ENCODE measurements at regions not wholly inside any gene's neighbourhood (a gene's known extent, or its start where the extent isn't known, plus 50 kb on each side); places are given as distances from the start of the nearest gene placed in this dataset.

GRCh38 chr9:73682789-73683188 is 531.1 kb downstream of the ANXA1 start:
- DNase-seq = no peak

GRCh38 chr9:73683862-73684591 is 532.4 kb downstream of the ANXA1 start:
- DNase-seq = no peak

- DNase-seq = no peak
These were observed 532.9 kb downstream of the ANXA1 start for GRCh38 chr9:73684601-73685000.

- DNase-seq = no peak
These were observed 534.1 kb downstream of the ANXA1 start for GRCh38 chr9:73685786-73686185.

GRCh38 chr9:73689051-73689870 is 537.6 kb downstream of the ANXA1 start:
- DNase-seq = no peak

- DNase-seq = no peak
These were observed 549.9 kb downstream of the ANXA1 start for GRCh38 chr9:73701415-73702057.

- no peak for DNase-seq
These were observed 562.6 kb downstream of the ANXA1 start for GRCh38 chr9:73714294-73714693.

GRCh38 chr9:73715591-73715990 is 563.9 kb downstream of the ANXA1 start:
- no peak for DNase-seq

- no peak for DNase-seq
These were observed 568.0 kb downstream of the ANXA1 start for GRCh38 chr9:73719660-73720059.

- no peak for DNase-seq
These were observed 568.9 kb downstream of the ANXA1 start for GRCh38 chr9:73720601-73721000.

GRCh38 chr9:73736270-73736669 is 584.6 kb downstream of the ANXA1 start:
- no peak for DNase-seq

- no peak for DNase-seq
These were observed 587.3 kb downstream of the ANXA1 start for GRCh38 chr9:73738741-73739530.

- DNase-seq = no peak
These were observed 589.7 kb downstream of the ANXA1 start for GRCh38 chr9:73741316-73741715.

- no peak for DNase-seq
These were observed 590.7 kb downstream of the ANXA1 start for GRCh38 chr9:73742412-73742811.

GRCh38 chr9:73743826-73744225 is 592.2 kb downstream of the ANXA1 start:
- no peak for DNase-seq

- no peak for DNase-seq
These were observed 593.9 kb downstream of the ANXA1 start for GRCh38 chr9:73745598-73745997.

GRCh38 chr9:73753171-73753570 is 601.5 kb downstream of the ANXA1 start:
- no peak for DNase-seq

- no peak for DNase-seq
These were observed 610.2 kb downstream of the ANXA1 start for GRCh38 chr9:73761905-73762304.

GRCh38 chr9:73773896-73774295 is 622.2 kb downstream of the ANXA1 start:
- no peak for DNase-seq

- no peak for DNase-seq
These were observed 624.1 kb downstream of the ANXA1 start for GRCh38 chr9:73775757-73776156.

- no peak for DNase-seq
These were observed 629.3 kb downstream of the ANXA1 start for GRCh38 chr9:73780916-73781315.

GRCh38 chr9:73782166-73782565 is 630.5 kb downstream of the ANXA1 start:
- no peak for DNase-seq

- no peak for DNase-seq
These were observed 647.8 kb downstream of the ANXA1 start for GRCh38 chr9:73799446-73799845.

All from NCI-H774 (cell line).